T-helper 2 cell treated with Interferon-gamma antibody and Interleukin-4, amounts not matched to agents 100 ng/mL and 5 ng/mL, for 36 hours (primary cell): ENCODE measurements at regions not wholly inside any gene's neighbourhood (a gene's known extent, or its start where the extent isn't known, plus 50 kb on each side); places are given as distances from the start of the nearest gene placed in this dataset.

Experiments
- intact Hi-C: fragments of 100-400 bp; cut with micrococcal nuclease; formaldehyde crosslinking; loops from one replicate; pipeline ENCODE4 v1.15.1; 2023

GRCh38 chr14:21965042-21965441 lies 291.4 kb upstream of the OR4E1 start:
- intact Hi-C loops, result loop anchor here (2.0 kb wide), 1 partner anchor 24 kb away; no protein-coding TSS in a partner anchor

- intact Hi-C loops, result loop anchor here (2.0 kb wide), 1 partner anchor 23 kb away; no protein-coding TSS in a partner anchor
Measured at GRCh38 chr14:21964180-21964579, 290.6 kb upstream of the OR4E1 start.

GRCh38 chr14:21960636-21961035 lies 287.0 kb upstream of the OR4E1 start:
- intact Hi-C loops, result no loop called here

GRCh38 chr14:21941885-21942284 lies 268.3 kb upstream of the OR4E1 start:
- intact Hi-C loops, result loop anchor here (2.0 kb wide), 1 partner anchor 23 kb away; no protein-coding TSS in a partner anchor

- intact Hi-C loops, result loop anchor here (2.0 kb wide), 1 partner anchor 24 kb away; no protein-coding TSS in a partner anchor
Measured at GRCh38 chr14:21940887-21941856, 267.6 kb upstream of the OR4E1 start.

- intact Hi-C loops, result loop anchor here (2.0 kb wide), 1 partner anchor 25 kb away; no protein-coding TSS in a partner anchor
Measured at GRCh38 chr14:21939836-21940235, 266.2 kb upstream of the OR4E1 start.

- intact Hi-C loops, result no loop called here
Measured at GRCh38 chr14:21937996-21938395, 264.4 kb upstream of the OR4E1 start.

- intact Hi-C loops, result loop anchor here (1.0 kb wide), 1 partner anchor 15 kb away; no protein-coding TSS in a partner anchor
Measured at GRCh38 chr14:21933681-21934080, 260.1 kb upstream of the OR4E1 start.

- intact Hi-C loops, result no loop called here
Measured at GRCh38 chr14:21924479-21924878, 250.9 kb upstream of the OR4E1 start.

GRCh38 chr14:21923820-21924219 lies 250.2 kb upstream of the OR4E1 start:
- intact Hi-C loops, result no loop called here

GRCh38 chr14:21921453-21921852 lies 247.8 kb upstream of the OR4E1 start:
- intact Hi-C loops, result no loop called here

GRCh38 chr14:21917699-21918436 lies 244.2 kb upstream of the OR4E1 start:
- intact Hi-C loops, result loop anchor here (1.0 to 10.0 kb wide), 10 partner anchors 15 to 1067 kb away; partner anchors contain the start of gene AJUBA

GRCh38 chr14:21915826-21916225 lies 242.2 kb upstream of the OR4E1 start:
- intact Hi-C loops, result loop anchor here (2.0 to 10.0 kb wide), 7 partner anchors 21 to 1069 kb away; partner anchors contain the start of gene AJUBA

- intact Hi-C loops, result loop anchor here (1.0 to 10.0 kb wide), 4 partner anchors 45 to 1071 kb away; partner anchors contain the start of gene AJUBA
Measured at GRCh38 chr14:21913759-21914158, 240.1 kb upstream of the OR4E1 start.

GRCh38 chr14:21912367-21912766 lies 238.7 kb upstream of the OR4E1 start:
- intact Hi-C loops, result loop anchor here (10.0 kb wide), 3 partner anchors 742 to 1072 kb away; partner anchors contain the start of gene AJUBA

- intact Hi-C loops, result loop anchor here (10.0 kb wide), 3 partner anchors 743 to 1073 kb away; partner anchors contain the start of gene AJUBA
Measured at GRCh38 chr14:21911877-21912276, 238.3 kb upstream of the OR4E1 start.

- intact Hi-C loops, result loop anchor here (10.0 kb wide), 3 partner anchors 745 to 1075 kb away; partner anchors contain the start of gene AJUBA
Measured at GRCh38 chr14:21910260-21910659, 236.6 kb upstream of the OR4E1 start.

- intact Hi-C loops, result no loop called here
Measured at GRCh38 chr14:21902561-21903181, 229.1 kb upstream of the OR4E1 start.

GRCh38 chr14:21894898-21895194 lies 221.2 kb upstream of the OR4E1 start:
- intact Hi-C loops, result loop anchor here (2.0 kb wide), 1 partner anchor 22 kb away; no protein-coding TSS in a partner anchor

- intact Hi-C loops, result loop anchor here (2.0 kb wide), 1 partner anchor 23 kb away; no protein-coding TSS in a partner anchor
Measured at GRCh38 chr14:21894003-21894897, 220.6 kb upstream of the OR4E1 start.
